HG03039 (cell line): ENCODE measurements at regions not wholly inside any gene's neighbourhood (a gene's known extent, or its start where the extent isn't known, plus 50 kb on each side); places are given as distances from the start of the nearest gene placed in this dataset.
"Not testable (repeated sequence)": the region's sequence is repeated elsewhere in the genome, so short reads cannot be mapped to it uniquely, and the experiment has no call there.

Source experiments
- ATAC-seq: cut with Tn5 transposase; IDR thresholded peaks from one replicate; pipeline ENCODE4 v1.9.1; 2021; ENCODE audit warnings: mild to moderate bottlenecking, moderate library complexity; ENCODE audit not compliant: unreplicated experiment

DNA sequence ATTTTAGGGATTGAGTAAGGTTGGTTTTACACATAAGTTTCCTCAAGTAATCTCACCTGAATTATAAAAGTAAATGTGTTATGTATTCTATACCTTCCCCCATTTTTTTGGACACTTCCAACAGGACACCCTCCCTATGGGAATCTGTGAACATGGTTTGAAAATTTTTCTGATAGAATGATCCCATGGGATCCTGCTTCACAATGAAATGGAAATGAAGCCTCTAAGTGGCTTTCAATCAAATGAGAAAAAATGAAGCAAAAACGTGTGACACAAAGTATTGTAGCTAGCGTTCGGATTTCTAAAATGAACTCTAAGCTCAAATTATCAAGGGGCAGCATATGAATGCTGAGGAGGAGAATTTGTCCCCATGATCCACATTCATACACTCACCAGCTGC is 1006.8 kb downstream of the ADGRL2 start:
- ATAC-seq: no peak

DNA sequence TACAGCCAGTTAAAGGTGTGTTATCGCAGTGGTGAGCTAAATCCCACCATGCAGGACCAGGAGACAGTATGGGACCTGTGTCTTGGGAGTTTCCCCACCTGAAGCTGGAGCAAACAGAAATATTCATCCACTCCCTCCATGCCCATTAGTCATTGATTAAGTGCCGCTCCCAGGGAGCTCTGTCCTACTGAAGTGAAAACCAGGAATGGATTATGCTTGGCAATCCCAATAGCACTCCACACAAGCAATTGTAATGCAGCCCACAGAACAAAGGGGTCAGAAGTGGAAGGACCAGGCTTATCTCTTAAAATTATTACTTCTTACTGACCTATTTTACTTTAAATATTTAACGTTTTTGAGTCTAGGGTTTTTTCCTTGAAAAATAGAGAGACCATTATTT is 1005.4 kb downstream of the ADGRL2 start:
- no peak for ATAC-seq

DNA sequence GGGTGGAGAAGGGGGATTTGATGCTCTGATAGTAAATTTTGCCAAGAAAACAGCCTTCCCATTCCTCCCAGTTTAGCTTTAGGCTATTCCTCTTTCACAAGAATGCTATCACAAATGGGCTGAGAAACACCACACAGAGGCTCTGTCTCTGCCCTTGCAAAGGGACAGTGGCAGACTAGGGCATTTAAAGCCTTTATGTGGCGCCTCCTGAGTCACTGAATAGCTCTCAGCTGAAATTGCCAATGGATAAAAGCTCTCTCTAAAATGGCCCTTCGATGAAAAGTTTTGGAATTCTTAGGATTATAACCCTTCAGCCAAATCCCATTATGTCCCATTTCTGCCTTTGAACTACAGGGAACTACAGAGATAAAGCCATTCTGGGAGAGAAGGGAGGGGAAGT is 1000.4 kb downstream of the ADGRL2 start:
- no peak for ATAC-seq

DNA sequence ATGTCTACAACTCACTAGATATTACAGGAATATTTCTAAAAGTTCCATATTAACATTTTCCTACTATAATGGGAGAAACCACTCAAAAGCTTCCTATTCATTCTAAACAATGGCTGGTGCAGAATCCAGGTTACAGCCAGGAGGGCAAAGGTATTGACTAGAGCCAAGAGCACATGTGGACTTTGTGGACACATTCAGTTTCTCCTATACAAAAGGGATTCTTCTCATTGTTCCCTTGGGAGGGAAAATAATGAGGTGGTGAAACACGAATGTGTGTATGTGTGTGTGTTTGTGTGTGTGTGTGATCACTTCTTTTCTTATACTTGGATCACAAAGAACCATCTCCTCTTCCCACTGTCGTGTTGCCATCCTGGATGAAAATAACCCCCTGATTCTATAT is 1000.0 kb downstream of the ADGRL2 start:
- ATAC-seq: no peak

DNA sequence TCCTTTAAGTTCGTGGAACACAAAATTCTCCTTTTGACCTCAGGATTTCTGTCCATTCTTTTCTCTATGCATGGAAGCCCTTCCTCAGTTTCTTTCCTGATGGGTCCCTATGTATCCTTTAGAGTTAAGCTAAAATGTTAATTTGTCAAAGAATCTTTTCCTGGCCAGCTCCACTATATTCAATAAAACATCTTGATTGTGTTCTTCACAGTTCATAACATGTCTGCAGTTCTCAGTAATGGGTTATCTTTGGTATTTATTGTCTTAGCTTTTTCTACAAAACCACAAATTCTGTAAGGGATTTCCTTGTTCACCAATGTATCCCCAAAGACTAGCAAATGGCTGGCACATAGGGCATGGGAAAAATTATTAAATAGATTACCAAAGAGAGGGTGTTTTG is 998.5 kb downstream of the ADGRL2 start:
- no peak for ATAC-seq

DNA sequence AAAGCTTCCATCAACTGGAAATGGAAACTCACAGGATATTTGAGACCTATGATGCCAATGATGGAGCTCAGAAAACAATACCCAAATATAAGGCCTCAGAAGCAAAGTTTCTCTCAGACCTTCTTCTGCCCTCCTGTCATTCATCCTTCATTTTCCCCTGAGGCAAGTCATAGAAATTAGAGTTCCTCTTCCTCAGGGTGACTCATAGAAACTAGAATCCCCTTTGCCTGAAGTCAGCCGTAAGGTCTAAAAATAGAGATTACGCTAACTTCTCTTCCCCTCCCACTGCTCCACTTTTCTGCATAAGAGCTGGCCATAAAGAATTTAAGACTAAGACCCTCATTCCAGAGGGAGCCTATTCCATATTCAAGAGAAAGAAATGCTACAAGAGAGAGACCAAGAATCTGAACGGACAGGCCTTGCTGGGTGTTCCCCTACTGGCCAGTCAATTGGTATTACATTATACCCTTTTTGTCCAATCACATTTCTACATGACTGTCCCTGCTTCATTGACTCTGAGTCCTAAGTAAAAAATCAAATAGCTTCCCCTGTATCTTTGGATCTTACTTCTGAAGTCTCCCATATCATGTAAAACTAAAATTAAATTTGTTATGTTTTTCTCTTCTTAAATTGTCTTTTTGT is 994.9 kb downstream of the ADGRL2 start:
- no peak for ATAC-seq

DNA sequence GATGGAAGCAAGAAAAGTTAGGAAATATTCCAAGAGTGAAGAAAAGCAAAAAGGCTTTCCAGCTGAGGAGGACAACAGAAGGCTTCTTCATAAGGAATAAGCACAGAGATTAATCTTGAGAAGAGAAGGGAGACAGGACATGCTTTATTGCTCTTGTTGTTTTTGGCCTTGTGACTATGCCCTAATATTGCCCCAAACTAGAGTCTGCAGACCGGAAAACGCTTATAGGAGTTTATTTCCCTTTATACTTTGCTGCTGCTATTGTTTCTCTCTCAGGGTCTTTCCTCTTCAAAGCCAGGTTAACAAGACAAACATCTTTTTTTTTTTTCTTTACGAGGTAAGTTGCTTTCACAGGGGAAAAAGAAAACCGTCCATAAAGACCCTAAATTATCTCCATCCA is 991.4 kb downstream of the ADGRL2 start:
- no peak for ATAC-seq

DNA sequence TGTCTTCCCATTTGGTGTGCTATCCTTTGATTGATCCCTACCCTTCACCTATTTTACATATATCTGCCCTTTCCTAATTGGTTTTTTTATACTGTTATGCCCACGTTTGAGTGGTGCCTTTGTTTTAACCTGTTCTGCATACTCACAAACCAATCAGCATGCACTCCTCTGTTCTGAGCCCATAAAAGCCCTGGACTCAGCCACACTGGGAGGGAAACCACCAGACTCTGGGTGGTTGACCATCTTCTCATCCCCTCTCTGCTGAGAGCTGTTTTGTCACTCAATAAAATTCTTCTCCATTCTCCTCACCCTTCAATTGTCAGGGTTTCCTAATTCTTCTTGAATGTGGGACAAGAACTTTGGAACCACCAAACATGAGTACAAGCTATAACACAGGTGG is 989.8 kb downstream of the ADGRL2 start:
- ATAC-seq: no peak

DNA sequence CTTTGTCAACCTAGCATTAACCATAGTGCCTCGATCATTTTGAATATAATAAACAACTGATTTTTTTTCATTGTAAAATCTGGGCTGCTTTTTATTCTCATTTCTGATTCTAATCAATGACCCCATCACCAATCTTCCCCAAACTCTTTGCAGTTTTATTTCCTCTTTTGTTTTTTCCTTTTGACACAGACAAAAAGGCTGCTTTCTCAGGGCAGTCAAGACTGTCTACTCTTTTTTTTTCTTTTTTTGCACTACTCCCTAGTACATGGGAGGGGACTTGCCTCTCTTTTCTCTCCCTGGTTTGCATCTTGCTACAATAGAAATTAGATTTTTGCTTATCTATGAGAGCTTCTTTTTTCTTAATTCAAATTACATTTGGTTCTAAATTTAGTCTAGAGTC is 987.9 kb downstream of the ADGRL2 start:
- no peak for ATAC-seq

DNA sequence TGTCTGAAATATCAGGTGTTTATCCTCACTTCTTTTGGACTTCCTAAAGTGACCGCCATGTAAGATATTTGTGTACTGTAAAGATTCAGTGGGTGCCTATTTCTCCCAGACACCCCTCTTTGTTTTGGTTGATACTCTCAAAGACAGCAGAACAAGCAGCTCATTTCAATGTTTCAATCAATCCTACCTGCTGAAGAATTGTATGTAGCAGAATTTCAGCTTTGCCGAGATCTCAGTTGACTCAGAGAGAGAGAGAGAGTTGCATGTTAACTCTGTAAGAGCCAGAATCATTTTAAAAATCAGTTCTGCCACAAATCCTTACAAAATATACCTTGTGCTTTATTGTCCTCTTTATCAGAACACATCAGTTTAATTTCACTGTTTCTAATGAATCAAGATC is 987.3 kb downstream of the ADGRL2 start:
- no peak for ATAC-seq

DNA sequence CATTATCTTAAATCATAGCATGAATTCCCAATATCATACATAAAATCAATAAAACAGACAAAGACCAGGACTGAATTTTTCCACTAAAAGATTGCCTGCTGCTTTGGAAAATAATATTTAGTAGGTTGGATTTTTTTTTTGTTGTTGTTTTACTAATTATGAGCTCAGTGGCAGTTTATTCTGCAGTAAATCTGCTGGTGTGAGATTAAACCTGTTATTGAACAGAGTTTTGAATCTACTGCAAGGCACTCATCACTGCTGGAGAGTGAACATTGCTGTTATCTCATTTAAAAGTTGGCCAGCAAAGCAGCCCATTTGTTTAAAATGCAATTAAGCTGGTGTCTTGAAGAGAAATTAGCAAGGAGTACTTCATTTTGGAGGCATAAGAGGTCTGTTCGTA is 986.1 kb downstream of the ADGRL2 start:
- ATAC-seq: no peak

DNA sequence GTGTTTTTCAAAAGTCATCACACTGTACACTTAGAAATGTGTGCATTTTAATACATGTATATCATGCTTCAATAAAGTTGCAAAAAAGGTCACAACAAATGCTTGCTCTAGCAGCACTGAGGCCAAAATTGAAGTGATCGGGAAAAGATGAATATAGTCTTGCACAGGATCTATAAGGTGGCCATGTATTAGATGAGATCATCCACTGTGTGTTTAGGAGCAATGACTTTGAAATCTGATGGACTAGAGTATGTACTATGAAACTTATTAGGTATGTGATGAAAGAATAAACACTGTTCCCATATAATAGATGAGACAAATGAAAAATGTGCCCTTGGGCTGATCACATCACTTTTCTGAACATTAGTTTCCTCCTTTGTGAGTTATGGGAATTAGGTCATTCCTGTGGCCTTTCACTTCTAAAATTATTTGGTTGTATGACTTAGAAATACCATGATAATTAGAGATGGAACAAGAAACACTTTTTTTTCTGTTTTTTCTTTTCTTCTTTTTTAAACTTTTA is 984.6 kb downstream of the ADGRL2 start:
- no peak for ATAC-seq

DNA sequence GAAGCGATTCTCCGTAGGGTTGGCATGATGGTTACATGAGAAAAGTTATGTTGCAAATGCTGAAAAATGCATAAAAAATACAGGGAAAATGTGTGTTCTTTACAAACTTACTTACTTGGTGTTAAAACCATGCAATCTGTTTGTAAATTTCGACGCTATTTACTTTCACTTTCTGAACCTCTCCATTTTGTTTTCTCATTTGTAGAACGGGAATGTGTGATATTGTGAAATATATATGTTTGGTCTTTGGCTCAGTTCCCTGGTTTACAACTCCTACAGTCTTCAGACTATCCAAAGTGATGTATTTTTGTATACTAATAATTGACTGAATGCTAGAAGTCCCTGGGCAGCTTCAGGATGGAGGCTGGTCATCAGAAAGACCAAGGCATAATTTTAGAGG is 982.3 kb downstream of the ADGRL2 start:
- no peak for ATAC-seq

DNA sequence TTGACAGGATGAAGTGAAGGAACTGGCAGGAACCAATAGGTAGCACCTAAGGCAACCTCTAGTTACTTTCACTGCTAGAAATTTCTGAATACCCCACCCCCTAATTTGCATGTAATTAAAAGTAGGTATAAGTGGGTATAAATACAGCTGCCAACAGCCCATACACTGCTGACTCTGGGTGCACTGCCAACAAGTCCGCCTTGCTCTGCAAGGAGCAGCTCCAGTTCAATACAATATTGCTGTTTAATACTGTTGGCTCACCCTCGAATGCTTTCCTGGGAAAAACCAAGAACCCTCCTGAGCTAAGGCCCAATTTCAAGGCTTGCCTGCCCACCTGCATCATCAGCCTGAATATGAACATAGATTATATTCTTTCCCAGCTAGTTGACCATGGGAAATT is 981.9 kb downstream of the ADGRL2 start:
- ATAC-seq: no peak

DNA sequence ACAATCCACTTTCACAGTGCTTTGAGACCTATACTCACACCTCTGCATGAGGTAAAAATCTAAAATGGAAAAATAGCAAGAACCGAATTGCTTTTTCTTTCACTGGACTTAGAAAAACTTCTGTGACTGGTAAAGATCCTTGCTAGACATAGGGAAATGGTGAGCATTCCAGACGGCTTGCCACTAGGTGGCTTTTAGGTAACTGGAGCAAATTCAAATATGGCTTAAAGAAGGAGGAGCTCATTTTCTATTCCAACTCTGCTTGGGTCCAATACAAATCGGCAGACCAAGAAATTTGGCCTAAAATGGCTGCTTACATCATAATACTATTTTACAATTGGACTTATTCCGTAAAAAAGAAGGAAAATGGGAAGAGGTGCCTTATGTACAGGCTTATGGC is 977.9 kb downstream of the ADGRL2 start:
- ATAC-seq: no peak

DNA sequence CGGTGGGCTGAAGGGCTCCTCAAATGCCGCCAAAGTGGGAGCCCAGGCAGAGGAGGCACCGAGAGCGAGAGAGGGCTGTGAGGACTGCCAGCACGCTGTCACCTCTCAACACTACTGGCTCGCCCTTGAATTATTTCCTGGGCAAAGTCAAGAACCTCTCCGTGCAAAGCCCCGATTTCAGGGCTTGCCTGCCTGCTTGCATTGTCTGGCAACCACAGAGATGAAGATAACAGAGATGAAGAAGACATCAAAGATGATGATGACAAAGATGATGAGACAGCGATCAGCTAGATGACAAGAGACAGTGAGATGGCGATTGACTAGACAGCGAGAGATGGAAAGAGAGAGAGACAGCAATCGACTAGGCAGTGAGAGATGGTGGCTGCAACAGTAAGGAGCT is 976.5 kb downstream of the ADGRL2 start:
- no peak for ATAC-seq

DNA sequence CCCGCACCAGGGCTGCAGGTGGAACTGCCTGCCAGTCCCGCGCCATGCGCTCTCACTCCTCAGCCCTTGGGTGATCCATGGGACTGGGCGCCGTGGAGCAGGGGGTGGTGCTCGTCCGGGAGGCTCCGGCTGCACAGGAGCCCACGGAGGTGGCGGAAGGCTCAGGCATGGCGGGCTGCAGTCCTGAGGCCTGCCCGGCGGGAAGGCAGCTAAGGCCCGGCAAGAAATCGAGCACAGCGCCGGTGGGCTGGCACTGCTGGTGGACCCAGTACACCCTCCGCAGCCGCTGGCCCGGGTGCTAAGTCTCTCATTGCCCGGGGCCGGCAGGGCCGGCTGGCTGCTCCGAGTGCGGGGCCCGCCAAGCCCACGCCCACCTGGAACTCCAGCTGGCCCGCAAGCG is 976.0 kb downstream of the ADGRL2 start:
- not testable (repeated sequence) for ATAC-seq

DNA sequence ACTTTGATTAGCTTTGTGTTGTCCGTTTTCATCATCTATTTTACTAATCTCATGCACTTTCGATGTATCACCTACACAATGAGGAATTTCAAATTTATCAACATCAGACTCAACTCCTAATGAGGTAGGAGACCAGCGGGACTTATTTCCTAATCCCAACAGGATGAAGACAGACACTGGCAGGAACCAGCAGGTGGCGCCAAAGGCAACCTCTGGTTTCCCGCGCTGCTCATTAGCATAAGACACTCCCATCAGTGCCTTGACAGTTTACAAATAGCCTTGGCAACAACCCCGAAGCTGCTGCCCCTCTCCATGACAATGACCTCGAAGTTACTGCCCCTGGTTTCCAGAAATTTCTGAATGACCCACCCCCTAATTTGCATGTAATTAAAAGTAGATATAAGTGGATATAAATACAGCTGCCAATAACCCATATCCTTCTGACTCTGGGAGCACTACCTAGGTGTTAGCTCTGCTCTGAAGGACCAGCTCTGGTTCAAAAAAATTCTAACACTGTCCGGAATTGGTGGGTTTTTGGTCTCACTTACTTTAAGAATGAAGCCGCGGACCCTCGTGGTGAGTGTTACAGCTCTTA is 974.8 kb downstream of the ADGRL2 start:
- ATAC-seq: no peak

DNA sequence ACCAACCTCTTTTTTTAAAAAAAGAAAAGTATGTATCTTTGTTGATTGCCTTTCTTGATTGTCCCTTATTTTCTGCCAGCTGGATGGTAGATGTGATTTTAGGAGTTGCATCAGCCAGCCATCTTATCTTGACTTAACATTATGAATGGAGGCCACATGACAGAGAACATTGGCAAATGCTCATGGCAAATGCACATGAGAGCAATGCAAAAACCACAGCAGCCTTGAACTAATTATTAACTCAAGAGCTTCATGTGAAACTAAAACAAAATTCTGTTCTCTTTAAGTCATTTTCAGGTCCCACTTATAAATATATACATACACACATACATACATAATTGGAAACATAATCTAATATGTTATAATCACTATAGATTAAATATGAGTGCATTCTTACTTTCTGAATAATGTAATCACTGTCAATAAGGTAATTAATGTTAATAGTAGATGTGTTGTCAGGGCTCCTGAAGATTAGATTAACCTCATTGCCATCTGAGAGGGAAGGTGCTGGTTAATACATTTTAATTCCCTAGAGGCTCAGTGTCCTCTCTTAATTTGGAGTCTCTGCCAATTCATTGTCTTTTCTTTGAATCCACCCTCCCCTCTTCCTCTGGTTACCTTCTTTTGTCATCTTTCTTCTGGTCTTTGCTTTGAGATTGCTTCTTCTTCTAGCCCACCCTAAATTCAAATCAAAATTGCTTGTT is 962.2 kb downstream of the ADGRL2 start:
- no peak for ATAC-seq

DNA sequence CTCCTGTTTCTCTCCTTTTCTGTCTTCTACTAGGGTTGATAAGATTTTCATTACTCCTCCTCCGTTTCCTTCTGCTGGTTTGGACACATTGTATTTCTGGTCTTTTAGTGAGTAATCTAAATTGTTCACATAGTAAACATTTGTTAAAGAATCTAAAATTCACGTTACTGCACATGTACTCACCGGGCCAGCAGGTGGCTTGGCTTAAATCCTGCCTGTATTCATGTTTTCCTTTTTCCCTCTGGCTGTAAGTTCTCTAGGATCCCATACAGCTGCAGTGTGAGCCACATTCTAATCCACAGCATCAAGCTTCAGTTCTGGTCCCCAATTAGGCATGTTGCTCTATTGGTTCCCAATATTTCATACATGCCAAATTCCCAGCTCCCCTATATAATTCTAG is 958.3 kb downstream of the ADGRL2 start:
- no peak for ATAC-seq

DNA sequence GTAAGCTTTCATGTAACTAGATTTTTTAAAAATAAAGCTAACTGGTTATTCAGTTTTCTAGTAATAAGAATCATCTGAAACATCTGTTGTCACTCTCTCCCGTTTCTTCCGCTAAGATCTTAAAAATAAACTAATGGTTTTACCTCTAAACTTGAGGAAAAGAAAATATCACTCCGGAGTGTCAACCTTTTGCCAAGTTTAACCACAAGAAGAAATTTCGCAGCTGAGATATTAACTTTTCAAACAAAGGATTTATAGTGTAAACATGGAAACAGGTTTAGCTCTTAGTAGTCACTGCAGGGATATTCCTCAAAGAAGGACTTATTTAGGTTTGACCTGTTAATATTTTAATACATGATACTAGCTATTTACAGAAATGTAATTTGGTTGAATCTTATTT is 954.9 kb downstream of the ADGRL2 start:
- ATAC-seq: no peak

DNA sequence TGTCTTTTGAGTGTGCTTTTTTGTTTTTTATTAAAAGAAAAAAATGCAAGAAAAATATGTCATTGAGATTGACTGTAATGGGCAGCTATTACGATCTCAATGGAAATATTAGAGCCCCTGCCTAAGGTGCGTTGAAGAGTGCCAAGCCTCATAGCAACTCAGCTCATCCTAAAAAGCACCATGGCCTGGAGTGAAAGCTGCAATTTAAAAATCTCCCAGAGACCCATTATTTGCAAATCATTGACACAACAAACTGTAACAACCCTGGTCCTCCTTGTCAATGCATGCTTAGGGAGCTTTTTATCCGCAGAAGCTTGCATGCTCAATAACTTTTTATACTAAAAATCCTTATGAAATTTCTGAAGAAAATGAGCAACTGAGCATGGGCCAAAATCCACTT is 954.5 kb downstream of the ADGRL2 start:
- ATAC-seq: no peak
